ENCODE measurements at regions not wholly inside any gene's neighbourhood (a gene's known extent, or its start where the extent isn't known, plus 50 kb on each side); places are given as distances from the start of the nearest gene placed in this dataset.
"Not testable (repeated sequence)": the region's sequence is repeated elsewhere in the genome, so short reads cannot be mapped to it uniquely, and the experiment has no call there.

- peaks cover 88% of the 10 kb centered on the region for H3K79me2 ChIP-seq (ENCODE audit: insufficient read depth, low read length)
- no peak overlapping the region for H3K27ac ChIP-seq (ENCODE audit: low read length)
- no peak overlapping the region for H3K4me2 ChIP-seq (ENCODE audit: insufficient read depth, low read length)
- DNase-seq, result no peak
- no peak overlapping the region for H2AFZ ChIP-seq (ENCODE audit: low read depth, low read length)
- H3K36me3 ChIP-seq (ENCODE audit: insufficient read depth, low read length), result 0 out of 2 replicates have a peak, but pooled peaks cover 8% of the 10 kb centered on the region
- H3K9me3 ChIP-seq (ENCODE audit: insufficient read depth, low read length, severe bottlenecking), result no peaks in the 10 kb centered on the region
- H3K4me3 ChIP-seq (ENCODE audit: low read depth in 1 of 2, low read length in 2 of 2), result no peak overlapping the region
- no peak overlapping the region for H3K9ac ChIP-seq (ENCODE audit: low read depth, low read length)
- H3K4me1 ChIP-seq (ENCODE audit: insufficient read depth, low read length), result no peaks in the 10 kb centered on the region
- H4K20me1 ChIP-seq (ENCODE audit: insufficient read depth, low read length), result peaks cover 69% of the 10 kb centered on the region
- ATAC-seq (ENCODE audit: insufficient read depth, low read depth), result no peak
- TF ChIP-seq EZH2 (IDR thresholded peaks at IDR 0.05; ENCODE audit: borderline replicate concordance, low read depth, low read length, severe bottlenecking), result no peak
- TF ChIP-seq, protein P1, sequence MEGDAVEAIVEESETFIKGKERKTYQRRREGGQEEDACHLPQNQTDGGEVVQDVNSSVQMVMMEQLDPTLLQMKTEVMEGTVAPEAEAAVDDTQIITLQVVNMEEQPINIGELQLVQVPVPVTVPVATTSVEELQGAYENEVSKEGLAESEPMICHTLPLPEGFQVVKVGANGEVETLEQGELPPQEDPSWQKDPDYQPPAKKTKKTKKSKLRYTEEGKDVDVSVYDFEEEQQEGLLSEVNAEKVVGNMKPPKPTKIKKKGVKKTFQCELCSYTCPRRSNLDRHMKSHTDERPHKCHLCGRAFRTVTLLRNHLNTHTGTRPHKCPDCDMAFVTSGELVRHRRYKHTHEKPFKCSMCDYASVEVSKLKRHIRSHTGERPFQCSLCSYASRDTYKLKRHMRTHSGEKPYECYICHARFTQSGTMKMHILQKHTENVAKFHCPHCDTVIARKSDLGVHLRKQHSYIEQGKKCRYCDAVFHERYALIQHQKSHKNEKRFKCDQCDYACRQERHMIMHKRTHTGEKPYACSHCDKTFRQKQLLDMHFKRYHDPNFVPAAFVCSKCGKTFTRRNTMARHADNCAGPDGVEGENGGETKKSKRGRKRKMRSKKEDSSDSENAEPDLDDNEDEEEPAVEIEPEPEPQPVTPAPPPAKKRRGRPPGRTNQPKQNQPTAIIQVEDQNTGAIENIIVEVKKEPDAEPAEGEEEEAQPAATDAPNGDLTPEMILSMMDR (IDR thresholded peaks at IDR 0.05; ENCODE audit: borderline replicate concordance, extremely low read depth, low read length, poor library complexity, severe bottlenecking), result no peak
- no peaks in the 10 kb centered on the region for H3K27me3 ChIP-seq (ENCODE audit: insufficient read depth, low read length, poor library complexity)
Measured at GRCh38 chr9:110093871-110094270, 114.1 kb downstream of the C9orf152 start.

GRCh38 chr9:110095161-110095595, 112.8 kb downstream of the C9orf152 start:
- ATAC-seq (ENCODE audit: insufficient read depth, low read depth), result no peak
- Histone ChIP-seq H3K79me2 (ENCODE audit: insufficient read depth, low read length) (peaks cover 87% of the 10 kb centered on the region), H2AFZ (ENCODE audit: low read depth, low read length) (no peak overlapping the region), H3K4me2 (ENCODE audit: insufficient read depth, low read length) (no peak overlapping the region), H3K4me1 (ENCODE audit: insufficient read depth, low read length) (no peaks in the 10 kb centered on the region), H3K9ac (ENCODE audit: low read depth, low read length) (no peak overlapping the region), H4K20me1 (ENCODE audit: insufficient read depth, low read length) (peaks cover 65% of the 10 kb centered on the region), H3K36me3 (ENCODE audit: insufficient read depth, low read length) (peaks cover 15% of the 10 kb centered on the region), H3K27me3 (ENCODE audit: insufficient read depth, low read length, poor library complexity) (no peaks in the 10 kb centered on the region), H3K4me3 (ENCODE audit: low read depth in 1 of 2, low read length in 2 of 2) (no peak overlapping the region), H3K9me3 (ENCODE audit: insufficient read depth, low read length, severe bottlenecking) (no peaks in the 10 kb centered on the region), H3K27ac (ENCODE audit: low read length) (no peak overlapping the region)
- no peak for TF ChIP-seq EZH2 (IDR thresholded peaks at IDR 0.05; ENCODE audit: borderline replicate concordance, low read depth, low read length, severe bottlenecking)
- TF ChIP-seq, protein P1 (IDR thresholded peaks at IDR 0.05; ENCODE audit: borderline replicate concordance, extremely low read depth, low read length, poor library complexity, severe bottlenecking), result no peak
- no peak for DNase-seq

GRCh38 chr9:110095776-110096175, 112.2 kb downstream of the C9orf152 start:
- DNase-seq (no peak), ATAC-seq (ENCODE audit: insufficient read depth, low read depth) (no peak)
- Histone ChIP-seq H3K27me3 (ENCODE audit: insufficient read depth, low read length, poor library complexity) (no peaks in the 10 kb centered on the region), H2AFZ (ENCODE audit: low read depth, low read length) (no peak overlapping the region), H3K4me3 (ENCODE audit: low read depth in 1 of 2, low read length in 2 of 2) (no peak overlapping the region), H3K79me2 (ENCODE audit: insufficient read depth, low read length) (peaks cover 87% of the 10 kb centered on the region), H4K20me1 (ENCODE audit: insufficient read depth, low read length) (peaks cover 67% of the 10 kb centered on the region), H3K4me1 (ENCODE audit: insufficient read depth, low read length) (no peaks in the 10 kb centered on the region), H3K9me3 (ENCODE audit: insufficient read depth, low read length, severe bottlenecking) (no peaks in the 10 kb centered on the region), H3K4me2 (ENCODE audit: insufficient read depth, low read length) (no peak overlapping the region), H3K27ac (ENCODE audit: low read length) (no peak overlapping the region), H3K36me3 (ENCODE audit: insufficient read depth, low read length) (peaks cover 18% of the 10 kb centered on the region), H3K9ac (ENCODE audit: low read depth, low read length) (no peak overlapping the region)
- no peak for TF ChIP-seq EZH2 (IDR thresholded peaks at IDR 0.05; ENCODE audit: borderline replicate concordance, low read depth, low read length, severe bottlenecking)
- TF ChIP-seq, protein P1 (IDR thresholded peaks at IDR 0.05; ENCODE audit: borderline replicate concordance, extremely low read depth, low read length, poor library complexity, severe bottlenecking), result no peak

GRCh38 chr9:110096674-110097073, 111.3 kb downstream of the C9orf152 start:
- H3K27ac ChIP-seq (ENCODE audit: low read length); H3K4me2 ChIP-seq (ENCODE audit: insufficient read depth, low read length); H3K9me3 ChIP-seq (ENCODE audit: insufficient read depth, low read length, severe bottlenecking); H3K4me3 ChIP-seq (ENCODE audit: low read depth in 1 of 2, low read length in 2 of 2); H3K27me3 ChIP-seq (ENCODE audit: insufficient read depth, low read length, poor library complexity); DNase-seq; ATAC-seq (ENCODE audit: insufficient read depth, low read depth); H3K4me1 ChIP-seq (ENCODE audit: insufficient read depth, low read length); H3K9ac ChIP-seq (ENCODE audit: low read depth, low read length); H2AFZ ChIP-seq (ENCODE audit: low read depth, low read length): not testable (repeated sequence)
- Histone ChIP-seq H3K36me3 (ENCODE audit: insufficient read depth, low read length) (peaks cover 26% of the 10 kb centered on the region), H3K79me2 (ENCODE audit: insufficient read depth, low read length) (peaks cover 87% of the 10 kb centered on the region), H4K20me1 (ENCODE audit: insufficient read depth, low read length) (peaks cover 74% of the 10 kb centered on the region)

Measured in DND-41 (cell line).